Medulla oblongata (tissue), 1 donor: ENCODE measurements at regions not wholly inside any gene's neighbourhood (a gene's known extent, or its start where the extent isn't known, plus 50 kb on each side); places are given as distances from the start of the nearest gene placed in this dataset.

Source experiments
- DNase-seq: peaks from one replicate; pipeline ENCODE4 v3.0.0-alpha.2; 2015; ENCODE audit errors: extremely low spot score

DNA sequence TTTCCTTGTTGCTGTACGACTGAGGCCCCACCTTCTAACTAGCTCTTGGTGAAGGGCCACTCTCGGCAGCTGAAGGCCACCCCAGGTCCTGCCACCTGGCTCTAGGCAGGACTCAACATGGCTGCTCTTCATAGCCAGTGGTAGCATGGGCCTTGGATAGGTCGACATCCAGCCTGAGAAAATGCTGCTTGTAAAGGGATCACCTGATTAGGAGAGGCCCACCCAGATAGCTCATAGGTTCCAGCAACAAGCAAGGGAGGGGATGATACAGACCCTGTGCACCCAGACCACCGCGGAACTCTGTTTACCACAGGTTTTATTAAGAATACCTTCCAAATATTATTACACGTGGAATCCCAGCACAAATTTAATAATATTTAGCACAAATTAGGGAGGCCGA, 341.4 kb downstream of the BRD1 start:
- DNase-seq: no peak

DNA sequence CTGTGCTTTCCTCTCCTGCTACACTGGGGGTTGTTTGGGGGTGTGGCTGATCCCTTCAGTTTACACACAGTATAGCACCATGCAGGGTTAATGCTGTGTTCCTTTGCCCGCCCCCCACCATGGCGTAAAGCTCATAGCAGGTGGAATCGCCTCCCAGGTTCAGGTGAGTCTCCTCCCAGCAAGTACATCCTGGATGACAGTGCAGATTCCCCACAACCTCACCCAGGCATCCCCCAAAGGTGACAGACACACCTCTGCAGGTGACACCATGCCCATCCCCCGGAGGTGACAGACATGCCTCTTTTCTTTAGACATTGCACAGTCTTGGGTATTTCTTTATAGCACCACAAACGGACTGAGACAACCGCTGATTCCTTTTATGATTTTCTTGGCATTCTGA, 343.7 kb downstream of the BRD1 start:
- no peak for DNase-seq

DNA sequence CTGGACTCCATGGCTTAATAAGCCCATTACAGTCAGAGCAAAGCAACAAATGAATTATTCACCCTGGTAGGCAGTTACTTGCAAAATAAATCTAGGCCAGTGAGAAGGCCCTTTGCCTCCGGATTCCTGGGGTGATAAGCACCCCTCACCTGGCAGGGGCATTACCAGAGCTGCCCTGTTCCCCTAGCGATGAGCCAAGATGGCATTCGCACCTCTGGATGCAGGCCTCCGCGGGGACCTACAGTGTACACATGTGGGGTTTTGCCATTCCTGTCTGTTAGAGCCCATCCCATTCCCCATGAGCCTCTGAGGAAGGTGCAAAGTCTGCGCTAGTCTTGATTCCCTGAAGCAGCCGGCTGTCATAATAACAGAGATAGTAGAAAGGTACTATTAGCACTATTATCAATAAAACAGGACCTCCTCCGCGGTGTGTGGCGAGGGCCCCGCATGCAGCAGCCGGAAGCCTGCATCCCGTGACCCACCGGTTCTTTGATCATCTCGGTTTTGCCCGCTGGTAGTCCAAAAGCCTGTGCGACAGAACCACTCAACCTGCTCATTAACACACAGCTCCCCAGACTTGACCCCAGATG, 344.3 kb downstream of the BRD1 start:
- DNase-seq: no peak

DNA sequence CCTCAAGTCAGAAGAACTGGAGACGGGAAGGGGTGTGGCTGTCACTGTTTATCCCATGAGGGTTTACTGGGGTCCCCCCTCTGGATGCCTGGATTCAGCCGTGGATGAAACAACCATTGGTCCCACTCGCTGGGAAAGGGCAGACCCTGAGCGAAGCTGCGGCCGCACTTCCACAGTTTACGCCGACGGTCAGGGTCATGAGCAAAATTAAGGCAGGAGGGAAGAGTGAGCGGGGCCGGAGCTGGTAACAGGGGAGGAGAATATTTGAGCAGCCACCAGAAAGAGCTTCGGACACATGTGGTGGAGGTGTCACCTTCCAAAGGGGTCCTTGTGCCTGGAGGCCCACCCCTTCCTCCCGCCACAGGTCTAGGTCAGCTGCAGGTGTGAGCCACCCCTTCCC, 344.9 kb downstream of the BRD1 start:
- no peak for DNase-seq

DNA sequence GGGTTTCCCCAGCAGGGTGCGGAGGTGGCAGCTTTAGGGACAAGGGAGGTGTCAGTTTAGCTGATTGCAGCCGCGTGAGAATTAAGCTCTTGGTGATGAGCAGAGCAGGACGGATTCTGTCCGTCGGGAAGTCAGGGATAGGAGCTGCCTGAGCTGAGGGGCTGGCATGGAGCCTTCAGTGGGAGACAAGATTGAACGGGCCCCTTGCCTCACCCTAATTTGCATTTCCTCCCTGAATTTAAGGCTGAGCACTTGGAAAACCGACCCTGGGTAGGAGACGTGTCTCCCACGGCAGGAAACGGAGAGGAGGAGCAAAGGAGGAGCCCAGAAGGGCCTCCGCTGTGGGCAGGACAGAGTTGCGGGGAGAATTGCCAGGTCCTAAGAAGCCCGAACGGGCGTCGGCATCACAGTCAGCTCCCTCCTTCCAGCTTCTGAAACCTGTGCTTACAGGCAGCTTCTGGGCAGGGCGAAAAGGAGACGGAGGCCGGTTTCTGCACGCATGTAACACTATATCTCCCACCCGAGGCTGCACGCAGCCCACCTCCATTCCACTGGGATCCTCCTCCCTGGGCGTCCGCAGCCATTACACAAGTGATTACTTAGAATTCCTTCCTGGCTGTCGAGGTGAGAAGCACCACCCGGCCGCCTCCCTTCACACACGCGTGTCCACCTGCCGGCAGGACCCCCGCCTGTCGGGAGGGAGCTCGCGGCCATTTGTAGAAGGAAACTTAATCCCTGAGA, 345.8 kb downstream of the BRD1 start:
- no peak for DNase-seq

DNA sequence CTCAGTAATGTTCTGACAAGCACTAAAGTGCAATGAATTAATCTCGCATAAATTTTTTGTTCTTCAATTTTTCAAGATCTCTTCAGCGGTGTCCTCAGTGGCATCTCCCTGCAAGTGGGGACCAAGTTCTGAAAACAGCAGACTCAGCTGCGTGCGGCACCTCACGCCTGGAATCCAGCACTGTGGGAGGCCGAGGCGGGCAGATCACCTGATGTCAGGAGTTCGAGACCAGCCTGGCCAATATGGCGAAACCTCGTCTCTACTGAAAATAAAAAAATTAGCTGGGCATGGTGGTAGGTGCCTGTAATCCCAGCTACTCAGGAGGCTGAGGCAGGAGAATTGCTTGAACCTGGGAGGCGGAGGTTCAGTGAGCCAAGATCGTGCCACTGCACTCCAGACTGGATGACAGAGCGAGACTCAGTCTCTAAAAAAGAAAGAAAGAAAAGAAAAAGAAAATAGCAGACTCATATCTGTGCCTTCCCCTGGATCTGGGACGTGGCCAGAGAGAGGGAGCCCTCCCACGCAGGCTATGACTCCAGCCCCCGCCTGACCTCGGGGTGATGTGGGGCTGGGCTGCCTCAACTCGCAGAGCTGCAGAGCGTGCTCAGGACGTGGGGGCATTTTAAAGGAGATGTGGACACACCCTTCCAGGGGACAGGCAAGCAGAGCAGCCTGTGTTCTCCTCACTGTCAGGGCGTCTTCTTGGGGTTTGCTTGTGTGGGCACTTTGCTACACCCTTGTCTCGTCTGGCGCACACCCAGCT, 346.6 kb downstream of the BRD1 start:
- DNase-seq: no peak

DNA sequence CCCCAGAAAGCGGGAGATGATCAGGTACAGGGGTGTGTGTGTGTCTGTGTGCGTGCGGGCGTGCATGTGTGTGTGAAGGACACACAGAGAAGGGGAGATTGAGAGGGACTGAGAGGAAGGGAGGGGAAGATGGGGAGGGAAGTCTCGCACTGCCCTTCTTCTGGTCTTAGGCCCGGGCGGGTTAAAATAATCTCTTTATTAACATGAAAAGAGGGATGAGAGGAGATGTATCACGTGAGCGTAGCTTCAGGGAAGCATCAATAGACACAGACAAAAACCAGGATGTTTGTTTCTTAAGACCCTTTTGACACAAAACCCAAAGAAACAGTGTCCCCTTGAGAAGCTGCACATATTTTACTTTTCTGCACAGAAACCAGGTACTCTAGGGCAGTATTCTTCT, 347.3 kb downstream of the BRD1 start:
- DNase-seq: no peak

DNA sequence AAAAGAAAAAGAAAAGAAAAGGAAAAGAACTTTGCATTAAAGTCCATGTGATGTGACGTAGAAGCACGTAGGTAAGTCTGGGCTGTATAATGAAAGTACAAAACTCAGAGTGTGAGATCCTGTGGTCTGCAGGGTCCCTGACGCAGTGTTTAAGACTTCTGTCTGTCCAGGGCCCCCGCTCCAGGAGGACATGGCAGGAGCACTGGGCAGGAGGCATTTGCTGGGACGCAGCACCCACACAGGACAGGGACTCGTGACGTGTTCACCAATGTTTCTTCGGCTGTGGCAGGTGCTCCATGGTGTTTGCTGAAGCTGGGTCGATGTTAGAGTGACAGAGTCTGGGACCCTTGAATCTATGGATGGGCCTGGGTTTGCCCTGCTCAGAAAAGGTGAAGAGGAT, 348.1 kb downstream of the BRD1 start:
- no peak for DNase-seq

DNA sequence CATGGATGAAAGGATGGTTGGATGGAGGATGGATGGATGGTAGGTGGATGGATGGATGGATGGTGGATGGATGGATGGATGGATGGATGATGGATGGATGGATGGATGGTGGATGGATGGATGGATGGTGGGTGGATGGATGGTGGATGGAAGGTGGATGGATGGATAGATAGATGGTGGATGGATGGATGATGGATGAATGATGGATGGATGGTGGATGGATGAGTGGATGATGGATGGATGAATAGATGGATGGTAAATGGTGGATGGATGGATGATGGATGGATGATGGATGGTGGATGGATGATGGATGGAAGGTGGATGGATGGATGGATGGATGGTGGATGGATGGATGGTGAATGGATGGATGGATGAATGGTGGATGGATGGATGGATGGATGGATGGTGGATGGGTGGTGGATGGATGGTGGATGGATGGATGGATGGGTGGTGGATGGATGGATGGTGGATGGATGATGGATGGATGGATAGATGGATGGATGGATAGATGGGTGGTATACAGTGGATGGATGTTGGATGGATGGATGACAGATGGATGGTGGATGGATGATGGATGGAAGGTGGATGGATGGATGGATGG, 350.8 kb downstream of the BRD1 start:
- DNase-seq: no peak

DNA sequence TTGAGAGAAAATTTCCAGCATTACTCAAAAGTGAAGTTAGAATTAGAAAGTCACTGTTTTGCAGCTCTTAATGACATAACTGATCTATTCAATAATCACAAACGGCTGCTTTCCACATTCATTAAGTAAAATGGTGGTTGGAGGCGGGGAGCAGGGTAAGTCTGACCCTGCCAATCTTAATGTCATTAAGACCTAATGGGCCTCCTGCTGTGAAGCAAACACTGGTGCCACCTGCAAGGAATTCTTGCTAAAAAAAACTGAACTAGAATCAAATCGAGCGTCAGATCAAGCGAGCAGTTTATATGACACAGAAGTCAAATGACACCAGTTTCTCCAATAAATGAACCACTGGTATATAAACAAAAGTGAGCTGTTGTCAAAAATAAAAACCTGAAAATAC, 351.5 kb downstream of the BRD1 start:
- DNase-seq: no peak

DNA sequence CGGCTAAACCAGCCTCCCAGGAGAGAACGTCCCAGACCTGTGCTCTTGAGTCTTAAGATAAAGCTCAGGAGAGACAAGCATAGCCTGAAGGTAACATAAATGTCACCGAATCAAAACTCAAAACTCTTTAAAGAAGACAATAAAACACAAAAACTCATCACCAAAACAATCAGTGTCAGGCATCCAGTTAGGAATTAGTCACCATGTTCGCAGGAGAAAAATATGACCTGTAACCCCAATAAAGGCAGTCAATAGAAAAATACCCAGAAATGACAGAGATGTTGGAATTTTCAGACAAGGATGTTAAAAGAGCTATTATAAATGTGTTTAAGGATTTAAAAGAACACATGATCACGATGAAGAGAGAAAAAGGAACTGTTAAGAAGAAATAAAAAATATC, 352.4 kb downstream of the BRD1 start:
- DNase-seq: no peak

DNA sequence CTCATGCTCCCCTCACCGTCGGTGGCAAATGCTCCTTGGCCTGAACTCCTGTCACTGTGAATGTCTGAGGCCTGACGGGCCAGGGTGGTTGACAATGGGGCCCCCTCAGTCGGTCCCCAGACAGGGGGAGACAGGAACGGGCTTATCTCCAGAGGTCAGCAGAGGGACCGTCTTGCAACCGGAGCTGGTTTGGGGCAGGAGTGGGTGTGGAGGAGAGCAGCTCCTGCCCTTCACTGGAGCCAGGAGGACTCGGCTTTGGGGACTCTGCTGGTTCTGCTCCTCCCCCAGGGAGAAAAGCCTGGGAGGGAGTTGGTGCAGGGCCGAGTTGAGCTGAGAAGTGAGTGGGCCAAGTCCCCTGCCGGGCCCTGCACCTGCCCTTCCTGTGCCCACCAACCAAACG, 354.4 kb downstream of the BRD1 start:
- no peak for DNase-seq

DNA sequence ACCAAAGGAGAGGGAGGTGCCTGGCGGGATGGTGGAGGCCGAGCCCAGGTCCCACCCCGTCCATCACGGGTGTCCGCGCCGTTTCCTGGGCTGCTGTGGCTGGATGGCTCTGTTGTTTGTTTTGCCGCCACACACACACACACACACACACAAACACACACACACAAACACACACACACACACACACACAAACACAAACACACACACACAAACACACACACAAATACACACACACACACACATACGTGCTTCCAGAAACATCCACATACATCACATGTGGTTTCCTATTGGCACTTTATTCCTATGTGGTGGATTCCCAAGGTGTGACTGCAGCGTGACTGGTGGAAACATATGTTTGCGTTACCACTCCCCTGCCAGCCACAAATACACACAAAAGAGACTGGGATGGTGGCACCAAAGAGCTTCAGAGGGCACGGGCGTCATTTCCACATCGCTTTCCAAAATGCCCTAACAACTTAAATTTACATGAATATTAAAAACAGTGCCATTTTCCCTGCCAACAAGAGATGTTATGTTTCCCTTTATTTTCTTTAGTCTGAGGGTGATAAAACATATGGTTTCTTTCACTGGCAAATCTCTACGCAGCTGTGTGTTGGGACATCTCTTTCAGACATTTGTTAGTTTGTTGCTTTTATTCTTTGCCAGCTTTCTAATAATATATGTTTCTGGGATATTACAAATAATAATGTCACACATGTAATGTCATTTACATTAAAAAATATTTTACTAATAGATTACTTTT, 356.8 kb downstream of the BRD1 start:
- DNase-seq: no peak

DNA sequence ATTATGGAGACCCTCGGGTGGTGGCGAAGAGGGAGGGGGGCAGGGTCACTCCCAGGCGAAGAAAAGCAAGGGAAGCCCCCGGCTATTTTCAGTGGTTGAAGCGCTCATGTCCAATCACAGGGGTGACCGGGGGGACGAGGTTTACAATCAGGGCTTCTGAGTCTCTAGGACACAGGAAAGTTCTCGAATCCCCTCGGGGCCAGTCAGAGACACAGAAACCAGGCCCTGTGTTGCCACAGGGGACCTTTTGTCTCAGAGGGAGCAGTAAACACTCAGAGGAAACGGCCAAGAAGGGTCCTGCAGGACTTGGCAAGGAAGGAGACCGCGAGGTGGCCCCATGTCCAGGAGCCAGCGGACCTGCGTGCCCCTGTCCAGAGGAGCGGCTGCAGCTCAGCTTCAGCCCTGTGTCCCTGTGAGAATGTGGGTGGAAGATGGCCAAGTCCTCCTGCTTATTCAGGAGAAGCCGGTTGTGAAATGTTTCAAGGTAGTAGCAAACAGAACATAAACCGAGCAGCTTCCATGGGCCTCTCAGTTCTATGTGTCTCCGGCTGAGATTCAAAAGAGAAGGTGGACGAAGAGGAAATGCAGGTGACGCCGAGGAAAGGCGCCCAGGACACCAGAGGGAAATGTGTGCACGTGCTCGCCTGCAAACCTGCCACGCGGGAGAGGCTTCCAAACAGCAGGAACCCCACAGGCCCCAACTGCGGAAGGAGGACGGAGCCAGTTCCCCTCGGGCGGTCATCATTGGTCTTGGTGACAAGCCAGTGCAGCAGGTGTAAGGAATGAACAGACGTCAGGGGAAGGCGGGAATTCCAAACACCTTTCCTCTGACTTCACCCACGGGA, 357.6 kb downstream of the BRD1 start:
- DNase-seq: no peak

DNA sequence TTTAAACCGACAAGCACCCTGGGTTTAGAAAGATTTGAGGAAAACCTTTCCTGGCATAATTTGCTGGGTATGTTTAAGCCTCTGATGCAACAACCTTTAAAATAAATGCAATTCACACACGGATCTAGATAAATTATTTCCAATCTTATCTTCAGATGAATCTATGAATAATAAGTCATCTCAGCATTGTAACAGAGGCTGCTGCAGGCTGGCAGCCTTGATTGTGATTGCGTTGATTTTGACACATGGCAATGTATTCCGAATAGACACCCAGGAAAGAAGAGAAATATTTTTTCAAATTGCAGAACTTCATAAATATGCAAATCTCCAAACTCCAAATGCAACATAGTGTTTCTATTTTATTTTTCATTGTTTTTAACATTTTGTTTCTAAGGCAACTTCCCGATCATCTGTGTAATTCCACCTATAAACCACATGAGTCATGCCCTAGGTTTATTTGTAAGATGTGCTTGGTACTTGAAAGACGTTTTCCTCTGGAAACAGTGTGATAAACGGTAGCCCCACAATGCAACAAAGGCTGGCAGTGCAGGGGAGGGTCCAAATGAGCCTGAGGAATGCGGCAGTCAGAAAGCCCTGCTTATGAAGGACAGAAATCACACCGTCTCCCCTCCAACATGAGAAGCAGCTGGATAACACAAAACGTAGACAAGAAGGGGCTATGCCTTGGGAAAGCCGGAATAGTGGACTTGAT, 359.0 kb downstream of the BRD1 start:
- DNase-seq: no peak

DNA sequence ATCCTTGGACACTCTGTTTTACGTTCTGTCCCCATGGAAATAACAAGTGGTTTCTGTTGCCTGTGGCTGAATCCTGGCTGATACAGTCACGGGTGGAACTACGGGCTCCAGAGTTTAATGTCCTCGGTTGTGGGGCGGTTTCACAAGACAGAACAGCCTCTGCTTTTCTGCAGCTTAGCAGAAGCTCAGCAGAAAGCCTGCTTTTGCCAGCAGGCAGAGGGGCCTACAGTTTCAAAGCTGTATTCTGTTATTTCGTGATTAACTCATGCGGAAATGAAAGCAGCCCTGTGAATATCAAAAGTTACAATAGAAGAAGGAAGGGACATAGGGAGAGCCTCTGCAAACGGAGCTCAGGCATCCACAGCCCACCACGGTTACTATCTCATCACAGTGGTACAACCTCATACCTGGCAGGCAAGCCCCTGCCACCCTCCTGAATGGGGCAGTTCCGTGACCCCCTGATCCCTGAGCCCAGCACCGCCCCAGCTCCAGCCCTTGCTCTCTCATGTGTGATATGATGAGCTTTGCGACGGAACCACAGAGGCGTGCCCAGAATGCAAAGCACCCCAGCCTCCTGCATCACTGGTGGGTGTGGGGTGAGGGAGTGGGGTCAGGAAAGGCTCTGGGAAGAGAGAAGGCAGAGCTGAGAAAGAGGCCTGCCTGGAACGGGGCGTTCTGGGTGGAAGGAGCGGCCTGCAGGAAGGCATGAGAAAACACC, 360.6 kb downstream of the BRD1 start:
- no peak for DNase-seq

DNA sequence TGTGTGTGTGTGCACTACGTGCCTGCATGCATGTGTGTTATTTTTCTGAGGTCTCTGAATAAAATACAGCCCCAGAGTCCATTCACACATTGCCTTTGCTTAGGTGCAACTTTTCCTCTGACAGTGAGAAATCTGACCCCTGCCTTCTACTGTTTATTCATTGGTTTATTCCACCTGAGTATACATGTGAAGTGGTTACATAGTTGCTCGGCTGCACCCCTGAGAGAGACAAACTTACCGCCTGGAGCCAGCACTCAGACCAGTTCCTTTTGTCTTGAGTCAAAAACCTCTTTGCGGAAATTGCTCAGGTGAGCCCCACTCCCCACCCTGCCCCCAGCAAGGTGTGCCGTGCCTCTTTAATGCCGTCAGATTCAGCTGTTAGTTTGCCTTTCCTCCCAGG, 363.6 kb downstream of the BRD1 start:
- DNase-seq: no peak

DNA sequence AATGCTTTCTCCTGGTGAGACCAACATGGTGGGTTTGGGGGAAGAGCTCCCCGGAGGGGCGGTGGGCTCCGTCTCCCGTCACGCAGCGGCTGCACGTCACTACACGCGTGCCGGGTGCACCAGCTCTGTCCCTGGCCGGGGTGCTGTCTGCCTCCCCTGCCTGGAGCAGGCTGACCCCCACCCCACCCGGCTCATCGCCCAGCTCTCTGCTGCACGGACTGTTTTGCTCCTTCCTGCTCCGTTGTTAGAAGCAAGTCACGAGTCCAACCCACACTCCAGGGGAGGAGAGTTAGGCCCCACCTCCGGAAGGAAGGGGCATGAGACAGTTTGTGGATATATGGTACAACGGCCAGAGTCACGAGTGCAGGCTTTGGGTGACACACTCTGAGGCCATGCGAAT, 364.9 kb downstream of the BRD1 start:
- no peak for DNase-seq

DNA sequence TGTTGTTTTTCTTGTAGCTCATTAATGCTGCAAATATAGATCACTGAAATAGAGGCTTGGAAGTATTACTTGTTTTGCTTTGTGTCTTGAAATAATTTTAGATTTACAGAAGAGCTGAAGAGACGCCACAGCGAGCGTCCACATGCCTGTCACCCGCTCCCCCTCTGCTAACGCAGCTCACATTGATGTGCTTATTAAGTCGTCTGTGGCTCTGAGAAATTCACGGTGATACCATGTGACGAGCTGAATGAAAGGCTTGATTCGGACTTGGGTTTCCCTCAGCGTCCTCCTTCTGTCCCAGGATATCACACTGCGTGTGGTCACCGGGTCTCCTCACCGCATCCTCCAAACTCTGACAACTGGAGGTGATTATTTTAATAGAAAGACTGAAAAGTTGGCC, 365.4 kb downstream of the BRD1 start:
- DNase-seq: no peak

DNA sequence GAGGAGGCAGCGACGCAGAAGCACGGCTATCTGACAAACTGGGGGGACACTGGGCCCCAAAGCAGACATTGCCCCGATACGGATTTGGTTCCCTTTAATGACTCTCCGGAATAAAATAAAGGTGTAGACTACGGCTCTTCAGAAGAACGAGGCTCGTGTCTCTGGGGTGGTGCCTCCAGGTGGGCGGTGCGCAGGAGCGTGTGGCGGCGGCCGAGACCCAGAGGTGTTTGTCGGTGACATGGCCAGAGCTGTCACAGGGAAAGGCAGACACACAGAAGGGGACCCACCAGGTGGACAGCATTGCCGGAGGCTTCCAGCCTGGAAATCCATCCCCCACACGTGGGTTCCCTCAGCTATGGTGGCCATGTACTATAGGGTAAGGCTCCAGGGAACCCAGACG, 366.0 kb downstream of the BRD1 start:
- DNase-seq: no peak
